ENCODE measurements at regions not wholly inside any gene's neighbourhood (a gene's known extent, or its start where the extent isn't known, plus 50 kb on each side); places are given as distances from the start of the nearest gene placed in this dataset.
A peak's percentile ranks its signal among the peaks of the same experiment; 100 is the strongest.
"Not testable (repeated sequence)": the region's sequence is repeated elsewhere in the genome, so short reads cannot be mapped to it uniquely, and the experiment has no call there.

- no peak for DNase-seq
Measured at GRCh38 chr4:72205298-72205697, 173.5 kb downstream of the NPFFR2 start.

- DNase-seq: no peak
Measured at GRCh38 chr4:72205831-72206230, 174.0 kb downstream of the NPFFR2 start.

- no peak for DNase-seq
Measured at GRCh38 chr4:72207196-72207595, 175.4 kb downstream of the NPFFR2 start.

- peak; percentile 0 for DNase-seq
Measured at GRCh38 chr4:72208421-72209075, 176.7 kb downstream of the NPFFR2 start.

GRCh38 chr4:72209600-72209999 lies 177.8 kb downstream of the NPFFR2 start:
- no peak for DNase-seq

- not testable (repeated sequence) for DNase-seq
Measured at GRCh38 chr4:72213763-72214162, 182.0 kb downstream of the NPFFR2 start.

- DNase-seq: no peak
Measured at GRCh38 chr4:72215198-72215597, 183.4 kb downstream of the NPFFR2 start.

GRCh38 chr4:72216539-72217277 lies 184.9 kb downstream of the NPFFR2 start:
- no peak for DNase-seq

GRCh38 chr4:72218953-72219352 lies 187.2 kb downstream of the NPFFR2 start:
- no peak for DNase-seq

All from fibroblast of upper back skin (primary cell).